ENCODE measurements at regions not wholly inside any gene's neighbourhood (a gene's known extent, or its start where the extent isn't known, plus 50 kb on each side); places are given as distances from the start of the nearest gene placed in this dataset.

DNA sequence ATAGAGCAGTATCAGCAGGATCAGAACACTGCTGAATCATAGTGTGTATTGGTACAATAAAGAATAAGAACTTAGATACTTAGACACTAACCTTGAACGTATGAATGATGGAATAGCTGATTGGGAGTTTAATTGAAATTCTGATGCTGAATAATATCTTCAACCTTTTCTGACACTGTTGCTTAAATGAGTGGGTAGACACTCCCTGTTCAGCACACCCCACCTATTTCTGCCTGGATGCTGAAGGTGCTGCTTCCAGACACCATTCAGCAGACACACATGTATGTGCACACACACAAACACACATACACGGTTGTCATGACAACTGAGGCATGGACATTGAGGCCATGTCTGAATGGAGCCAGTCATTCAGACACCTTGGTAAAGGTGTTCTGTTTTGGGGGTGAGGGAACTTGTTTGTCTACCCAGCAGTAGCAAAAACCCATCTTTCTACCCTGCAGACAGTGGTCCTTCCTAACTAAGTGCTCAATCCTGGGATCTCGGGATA lies 54.3 kb downstream of the TMEM215 start:
- Histone ChIP-seq H3K27me3 (ENCODE audit: low read length) (no peaks in the 10 kb centered on the region), H3K4me1 (ENCODE audit: low read length) (no peaks in the 10 kb centered on the region), H3K4me3 (ENCODE audit: low read length) (no peak overlapping the region), H4K20me1 (ENCODE audit: insufficient read depth, low read depth, low read length) (no peaks in the 10 kb centered on the region), H3K36me3 (ENCODE audit: insufficient read depth, low read length) (no peaks in the 10 kb centered on the region), H3K79me2 (ENCODE audit: low read length) (no peaks in the 10 kb centered on the region), H3K9me2 (replicated peaks; ENCODE audit: insufficient read depth, low read length) (no peaks in the 10 kb centered on the region), H3K4me2 (ENCODE audit: low read depth, low read length, poor library complexity, severe bottlenecking) (no peak overlapping the region), H3K27ac (ENCODE audit: low read length) (no peak overlapping the region), H2AFZ (ENCODE audit: low read length) (no peak overlapping the region), H3K9ac (ENCODE audit: low read length) (no peak overlapping the region), H3K9me3 (ENCODE audit: low read length) (no peaks in the 10 kb centered on the region)
- DNase-seq = no peak

GRCh38 chr9:32839013-32839885 lies 55.9 kb downstream of the TMEM215 start:
- Histone ChIP-seq H3K27me3 (ENCODE audit: low read length) (no peaks in the 10 kb centered on the region), H3K27ac (ENCODE audit: low read length) (no peak overlapping the region), H2AFZ (ENCODE audit: low read length) (no peak overlapping the region), H3K9me3 (ENCODE audit: low read length) (no peaks in the 10 kb centered on the region), H3K79me2 (ENCODE audit: low read length) (no peaks in the 10 kb centered on the region), H3K36me3 (ENCODE audit: insufficient read depth, low read length) (no peaks in the 10 kb centered on the region), H3K4me1 (ENCODE audit: low read length) (no peaks in the 10 kb centered on the region), H3K4me2 (ENCODE audit: low read depth, low read length, poor library complexity, severe bottlenecking) (no peak overlapping the region), H3K9ac (ENCODE audit: low read length) (no peak overlapping the region), H3K9me2 (replicated peaks; ENCODE audit: insufficient read depth, low read length) (no peaks in the 10 kb centered on the region), H4K20me1 (ENCODE audit: insufficient read depth, low read depth, low read length) (no peaks in the 10 kb centered on the region), H3K4me3 (ENCODE audit: low read length) (no peak overlapping the region)
- peak; percentile 42 for DNase-seq

GRCh38 chr9:32841314-32841713 lies 58.0 kb downstream of the TMEM215 start:
- H3K4me2 ChIP-seq (ENCODE audit: low read depth, low read length, poor library complexity, severe bottlenecking) = no peak overlapping the region
- H2AFZ ChIP-seq (ENCODE audit: low read length) = no peak overlapping the region
- peak; percentile 48 for DNase-seq
- no peaks in the 10 kb centered on the region for H3K4me1 ChIP-seq (ENCODE audit: low read length)
- H3K27ac ChIP-seq (ENCODE audit: low read length) = no peak overlapping the region
- no peaks in the 10 kb centered on the region for H3K36me3 ChIP-seq (ENCODE audit: insufficient read depth, low read length)
- no peaks in the 10 kb centered on the region for H3K79me2 ChIP-seq (ENCODE audit: low read length)
- no peaks in the 10 kb centered on the region for H4K20me1 ChIP-seq (ENCODE audit: insufficient read depth, low read depth, low read length)
- H3K9me3 ChIP-seq (ENCODE audit: low read length) = no peaks in the 10 kb centered on the region
- H3K4me3 ChIP-seq (ENCODE audit: low read length) = no peak overlapping the region
- H3K27me3 ChIP-seq (ENCODE audit: low read length) = no peaks in the 10 kb centered on the region
- H3K9me2 ChIP-seq (replicated peaks; ENCODE audit: insufficient read depth, low read length) = no peaks in the 10 kb centered on the region
- H3K9ac ChIP-seq (ENCODE audit: low read length) = no peak overlapping the region

DNA sequence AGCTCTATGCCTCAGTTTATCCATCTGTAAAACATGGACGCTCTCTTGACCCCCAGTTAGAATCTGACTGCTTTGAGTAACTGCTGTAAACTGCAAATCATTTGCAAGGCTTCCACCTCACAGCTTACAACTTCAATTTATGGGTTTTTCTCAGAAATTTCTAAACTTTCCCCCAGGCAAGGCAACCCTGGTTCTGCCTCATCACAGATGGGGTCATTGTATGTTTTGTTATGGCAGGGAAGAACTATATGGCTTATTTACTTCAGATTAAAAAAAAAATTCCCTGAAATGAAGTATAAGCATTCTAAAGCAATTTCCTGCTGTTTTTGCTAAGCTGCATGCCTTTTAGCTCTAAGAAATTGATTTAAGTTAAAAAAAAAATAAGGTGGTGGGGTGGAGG lies 60.0 kb downstream of the TMEM215 start:
- no peak overlapping the region for H3K9ac ChIP-seq (ENCODE audit: low read length)
- H3K36me3 ChIP-seq (ENCODE audit: insufficient read depth, low read length) = no peaks in the 10 kb centered on the region
- 0 out of 2 replicates have a peak, but pooled peaks cover 2% of the 10 kb centered on the region for H3K9me2 ChIP-seq (replicated peaks; ENCODE audit: insufficient read depth, low read length)
- no peak overlapping the region for H3K27ac ChIP-seq (ENCODE audit: low read length)
- no peak for DNase-seq
- H3K9me3 ChIP-seq (ENCODE audit: low read length) = no peaks in the 10 kb centered on the region
- no peak overlapping the region for H3K4me2 ChIP-seq (ENCODE audit: low read depth, low read length, poor library complexity, severe bottlenecking)
- no peaks in the 10 kb centered on the region for H4K20me1 ChIP-seq (ENCODE audit: insufficient read depth, low read depth, low read length)
- H3K27me3 ChIP-seq (ENCODE audit: low read length) = no peaks in the 10 kb centered on the region
- no peaks in the 10 kb centered on the region for H3K79me2 ChIP-seq (ENCODE audit: low read length)
- no peak overlapping the region for H3K4me3 ChIP-seq (ENCODE audit: low read length)
- H3K4me1 ChIP-seq (ENCODE audit: low read length) = no peaks in the 10 kb centered on the region
- H2AFZ ChIP-seq (ENCODE audit: low read length) = no peak overlapping the region

DNA sequence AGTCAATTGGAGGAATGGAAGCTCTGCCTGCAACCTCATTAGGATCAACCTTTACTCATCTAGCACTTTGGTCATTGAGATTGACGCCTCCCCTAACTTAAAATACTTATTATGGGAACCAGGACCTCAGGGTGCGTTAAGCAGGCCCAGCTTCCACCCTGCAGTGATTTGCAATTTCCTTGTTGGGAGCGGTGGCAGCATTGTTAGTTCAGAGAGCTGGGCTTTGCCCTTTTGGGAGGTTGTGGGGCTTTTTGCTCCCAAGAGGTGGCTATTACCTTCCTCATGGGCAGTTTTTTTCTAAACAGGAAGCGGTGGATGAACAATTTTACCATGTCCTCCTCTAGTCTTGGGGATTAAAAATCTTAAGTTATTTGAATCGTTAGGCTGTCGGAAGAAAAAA lies 60.9 kb downstream of the TMEM215 start:
- H3K27ac ChIP-seq (ENCODE audit: low read length) = no peak overlapping the region
- H3K4me3 ChIP-seq (ENCODE audit: low read length) = no peak overlapping the region
- H3K79me2 ChIP-seq (ENCODE audit: low read length) = no peaks in the 10 kb centered on the region
- no peaks in the 10 kb centered on the region for H3K9me3 ChIP-seq (ENCODE audit: low read length)
- no peak overlapping the region for H3K4me2 ChIP-seq (ENCODE audit: low read depth, low read length, poor library complexity, severe bottlenecking)
- no peak overlapping the region for H3K9ac ChIP-seq (ENCODE audit: low read length)
- DNase-seq = no peak
- H3K9me2 ChIP-seq (replicated peaks; ENCODE audit: insufficient read depth, low read length) = 0 out of 2 replicates have a peak, but pooled peaks cover 2% of the 10 kb centered on the region
- no peaks in the 10 kb centered on the region for H4K20me1 ChIP-seq (ENCODE audit: insufficient read depth, low read depth, low read length)
- no peak overlapping the region for H2AFZ ChIP-seq (ENCODE audit: low read length)
- no peaks in the 10 kb centered on the region for H3K27me3 ChIP-seq (ENCODE audit: low read length)
- no peaks in the 10 kb centered on the region for H3K36me3 ChIP-seq (ENCODE audit: insufficient read depth, low read length)
- no peaks in the 10 kb centered on the region for H3K4me1 ChIP-seq (ENCODE audit: low read length)

DNA sequence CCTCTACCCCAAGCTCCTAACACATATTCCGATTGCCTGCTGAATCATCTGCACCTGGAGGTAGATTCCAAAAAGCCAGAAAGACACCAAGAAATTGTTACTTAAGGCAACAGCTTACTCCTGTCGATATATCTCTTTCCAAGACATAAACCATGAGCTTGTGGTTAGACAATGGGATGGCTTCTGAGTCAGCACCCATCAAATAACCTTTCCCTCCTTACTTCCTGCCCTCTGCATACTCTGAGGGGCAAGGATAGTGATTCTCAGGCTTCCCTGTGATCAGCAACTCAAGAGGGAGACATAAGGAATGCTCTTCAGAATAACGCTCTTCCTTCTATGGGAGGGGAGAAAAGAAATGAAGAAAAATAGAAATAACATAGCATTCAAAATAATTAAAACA lies 70.9 kb downstream of the TMEM215 start:
- Histone ChIP-seq H3K36me3 (ENCODE audit: insufficient read depth, low read length) (no peaks in the 10 kb centered on the region), H3K4me3 (ENCODE audit: low read length) (no peak overlapping the region), H3K4me1 (ENCODE audit: low read length) (peaks cover 4% of the 10 kb centered on the region; the same call in 1 of the 2 replicates), H4K20me1 (ENCODE audit: insufficient read depth, low read depth, low read length) (no peaks in the 10 kb centered on the region), H3K4me2 (ENCODE audit: low read depth, low read length, poor library complexity, severe bottlenecking) (no peak overlapping the region), H3K9ac (ENCODE audit: low read length) (no peak overlapping the region), H3K9me3 (ENCODE audit: low read length) (no peaks in the 10 kb centered on the region), H3K9me2 (replicated peaks; ENCODE audit: insufficient read depth, low read length) (no peaks in the 10 kb centered on the region), H3K79me2 (ENCODE audit: low read length) (no peaks in the 10 kb centered on the region), H2AFZ (ENCODE audit: low read length) (no peak overlapping the region), H3K27me3 (ENCODE audit: low read length) (no peaks in the 10 kb centered on the region), H3K27ac (ENCODE audit: low read length) (no peak overlapping the region)
- DNase-seq = no peak

DNA sequence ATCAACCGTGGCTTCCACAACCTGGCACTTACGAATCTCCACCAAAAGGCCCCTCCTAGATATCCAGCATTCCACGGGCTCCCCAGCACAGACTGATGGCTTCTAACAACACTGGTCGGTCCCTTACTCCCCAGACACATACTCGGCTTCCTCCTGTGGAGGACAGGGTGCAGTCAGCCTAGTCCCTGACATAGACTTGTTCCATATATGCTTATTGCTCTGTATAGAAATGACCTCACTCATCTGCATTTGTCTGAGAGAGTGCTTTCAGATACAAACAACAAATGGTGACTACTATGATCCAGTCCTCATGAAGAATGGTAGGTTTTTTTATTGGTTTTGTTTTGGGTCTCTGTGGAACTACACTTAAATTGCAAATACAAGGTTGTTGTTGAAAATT lies 72.4 kb downstream of the TMEM215 start:
- Histone ChIP-seq H3K27me3 (ENCODE audit: low read length) (no peaks in the 10 kb centered on the region), H3K79me2 (ENCODE audit: low read length) (no peaks in the 10 kb centered on the region)
- DNase-seq = no peak

DNA sequence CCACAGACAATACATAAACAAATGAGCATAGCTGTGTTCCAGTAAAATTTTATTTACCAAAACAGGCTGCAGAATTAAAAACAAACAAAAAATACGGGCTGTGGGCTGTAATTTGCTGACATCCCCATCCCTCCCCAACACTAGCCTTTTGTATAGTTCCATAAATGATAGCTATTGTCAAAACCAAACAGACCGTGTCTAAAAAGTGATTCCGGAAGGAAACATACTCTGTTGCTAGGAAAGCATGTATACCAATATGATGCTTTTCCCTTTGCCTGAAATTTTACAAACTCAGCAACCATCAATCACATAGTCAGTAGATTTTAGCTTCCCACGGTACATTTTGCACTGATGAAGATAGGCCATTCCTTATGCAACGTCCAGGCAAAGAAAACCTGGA lies 80.0 kb downstream of the TMEM215 start:
- Histone ChIP-seq H3K9me3 (ENCODE audit: low read length) (no peaks in the 10 kb centered on the region), H3K4me2 (ENCODE audit: low read depth, low read length, poor library complexity, severe bottlenecking) (no peak overlapping the region), H2AFZ (ENCODE audit: low read length) (no peak overlapping the region), H3K27ac (ENCODE audit: low read length) (no peak overlapping the region), H3K9ac (ENCODE audit: low read length) (no peak overlapping the region), H3K36me3 (ENCODE audit: insufficient read depth, low read length) (no peaks in the 10 kb centered on the region), H3K27me3 (ENCODE audit: low read length) (no peaks in the 10 kb centered on the region), H3K4me1 (ENCODE audit: low read length) (no peaks in the 10 kb centered on the region), H3K79me2 (ENCODE audit: low read length) (no peaks in the 10 kb centered on the region), H3K4me3 (ENCODE audit: low read length) (no peak overlapping the region), H4K20me1 (ENCODE audit: insufficient read depth, low read depth, low read length) (no peaks in the 10 kb centered on the region), H3K9me2 (replicated peaks; ENCODE audit: insufficient read depth, low read length) (no peaks in the 10 kb centered on the region)
- no peak for DNase-seq

More for the DNA sequence above, 72.4 kb downstream of the TMEM215 start:
- no peak overlapping the region for H3K4me3 ChIP-seq (ENCODE audit: low read length)
- no peak overlapping the region for H3K4me2 ChIP-seq (ENCODE audit: low read depth, low read length, poor library complexity, severe bottlenecking)
- no peaks in the 10 kb centered on the region for H3K9me2 ChIP-seq (replicated peaks; ENCODE audit: insufficient read depth, low read length)
- H3K27ac ChIP-seq (ENCODE audit: low read length) = no peak overlapping the region
- H2AFZ ChIP-seq (ENCODE audit: low read length) = no peak overlapping the region
- H3K36me3 ChIP-seq (ENCODE audit: insufficient read depth, low read length) = no peaks in the 10 kb centered on the region
- no peak overlapping the region for H3K9ac ChIP-seq (ENCODE audit: low read length)
- H3K9me3 ChIP-seq (ENCODE audit: low read length) = no peaks in the 10 kb centered on the region
- no peaks in the 10 kb centered on the region for H4K20me1 ChIP-seq (ENCODE audit: insufficient read depth, low read depth, low read length)
- peaks cover 4% of the 10 kb centered on the region; the same call in 1 of the 2 replicates for H3K4me1 ChIP-seq (ENCODE audit: low read length)
